ENCODE measurements at regions not wholly inside any gene's neighbourhood (a gene's known extent, or its start where the extent isn't known, plus 50 kb on each side); places are given as distances from the start of the nearest gene placed in this dataset.

DNA sequence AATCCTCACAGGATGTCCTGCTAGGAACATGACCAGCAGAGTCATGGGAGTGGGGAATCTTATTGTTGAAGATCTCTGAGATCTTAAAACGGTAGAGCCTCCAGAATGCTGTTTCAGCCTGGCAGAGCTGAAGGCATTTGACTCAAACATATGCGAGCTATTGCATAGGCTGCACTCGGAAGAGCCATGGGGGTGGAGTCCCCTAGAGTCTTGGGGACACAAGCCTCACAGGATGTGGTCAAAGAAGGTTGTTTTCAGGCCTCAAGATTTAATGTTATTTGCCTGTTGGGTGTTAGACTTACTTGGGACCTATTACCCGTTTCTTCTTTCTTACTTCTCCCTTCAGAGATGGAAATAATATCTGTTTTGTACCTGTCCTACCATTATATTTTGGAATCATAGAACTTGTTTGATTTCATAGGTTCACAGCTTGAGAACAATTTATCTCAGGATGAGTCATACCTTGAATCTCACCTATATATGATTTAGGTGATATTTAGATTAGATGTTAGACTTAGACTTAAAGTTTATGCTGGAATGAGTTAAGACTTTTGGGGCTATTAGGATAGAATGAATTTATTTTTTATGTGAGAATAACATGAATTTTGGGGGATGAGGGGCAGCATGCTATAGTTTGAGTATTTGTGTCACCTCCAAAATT lies 172.2 kb upstream of the ATP2B1 start:
- TF ChIP-seq, protein P1, sequence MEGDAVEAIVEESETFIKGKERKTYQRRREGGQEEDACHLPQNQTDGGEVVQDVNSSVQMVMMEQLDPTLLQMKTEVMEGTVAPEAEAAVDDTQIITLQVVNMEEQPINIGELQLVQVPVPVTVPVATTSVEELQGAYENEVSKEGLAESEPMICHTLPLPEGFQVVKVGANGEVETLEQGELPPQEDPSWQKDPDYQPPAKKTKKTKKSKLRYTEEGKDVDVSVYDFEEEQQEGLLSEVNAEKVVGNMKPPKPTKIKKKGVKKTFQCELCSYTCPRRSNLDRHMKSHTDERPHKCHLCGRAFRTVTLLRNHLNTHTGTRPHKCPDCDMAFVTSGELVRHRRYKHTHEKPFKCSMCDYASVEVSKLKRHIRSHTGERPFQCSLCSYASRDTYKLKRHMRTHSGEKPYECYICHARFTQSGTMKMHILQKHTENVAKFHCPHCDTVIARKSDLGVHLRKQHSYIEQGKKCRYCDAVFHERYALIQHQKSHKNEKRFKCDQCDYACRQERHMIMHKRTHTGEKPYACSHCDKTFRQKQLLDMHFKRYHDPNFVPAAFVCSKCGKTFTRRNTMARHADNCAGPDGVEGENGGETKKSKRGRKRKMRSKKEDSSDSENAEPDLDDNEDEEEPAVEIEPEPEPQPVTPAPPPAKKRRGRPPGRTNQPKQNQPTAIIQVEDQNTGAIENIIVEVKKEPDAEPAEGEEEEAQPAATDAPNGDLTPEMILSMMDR (IDR thresholded peaks at IDR 0.05; ENCODE audit: poor library complexity, severe bottlenecking) = no peak
- no peak for TF ChIP-seq EZH2 (IDR thresholded peaks at IDR 0.05; ENCODE audit: borderline replicate concordance, insufficient read depth, low read length, poor library complexity, severe bottlenecking)
- TF ChIP-seq POLR2AphosphoS5 (IDR thresholded peaks at IDR 0.05) = no peak
- no peak for TF ChIP-seq TAF1 (IDR thresholded peaks at IDR 0.05; ENCODE audit: low read depth)
- TF ChIP-seq EP300 (conservative IDR thresholded peaks at IDR 0.05; ENCODE audit: poor library complexity, severe bottlenecking) = no peak
- TF ChIP-seq, protein P2, sequence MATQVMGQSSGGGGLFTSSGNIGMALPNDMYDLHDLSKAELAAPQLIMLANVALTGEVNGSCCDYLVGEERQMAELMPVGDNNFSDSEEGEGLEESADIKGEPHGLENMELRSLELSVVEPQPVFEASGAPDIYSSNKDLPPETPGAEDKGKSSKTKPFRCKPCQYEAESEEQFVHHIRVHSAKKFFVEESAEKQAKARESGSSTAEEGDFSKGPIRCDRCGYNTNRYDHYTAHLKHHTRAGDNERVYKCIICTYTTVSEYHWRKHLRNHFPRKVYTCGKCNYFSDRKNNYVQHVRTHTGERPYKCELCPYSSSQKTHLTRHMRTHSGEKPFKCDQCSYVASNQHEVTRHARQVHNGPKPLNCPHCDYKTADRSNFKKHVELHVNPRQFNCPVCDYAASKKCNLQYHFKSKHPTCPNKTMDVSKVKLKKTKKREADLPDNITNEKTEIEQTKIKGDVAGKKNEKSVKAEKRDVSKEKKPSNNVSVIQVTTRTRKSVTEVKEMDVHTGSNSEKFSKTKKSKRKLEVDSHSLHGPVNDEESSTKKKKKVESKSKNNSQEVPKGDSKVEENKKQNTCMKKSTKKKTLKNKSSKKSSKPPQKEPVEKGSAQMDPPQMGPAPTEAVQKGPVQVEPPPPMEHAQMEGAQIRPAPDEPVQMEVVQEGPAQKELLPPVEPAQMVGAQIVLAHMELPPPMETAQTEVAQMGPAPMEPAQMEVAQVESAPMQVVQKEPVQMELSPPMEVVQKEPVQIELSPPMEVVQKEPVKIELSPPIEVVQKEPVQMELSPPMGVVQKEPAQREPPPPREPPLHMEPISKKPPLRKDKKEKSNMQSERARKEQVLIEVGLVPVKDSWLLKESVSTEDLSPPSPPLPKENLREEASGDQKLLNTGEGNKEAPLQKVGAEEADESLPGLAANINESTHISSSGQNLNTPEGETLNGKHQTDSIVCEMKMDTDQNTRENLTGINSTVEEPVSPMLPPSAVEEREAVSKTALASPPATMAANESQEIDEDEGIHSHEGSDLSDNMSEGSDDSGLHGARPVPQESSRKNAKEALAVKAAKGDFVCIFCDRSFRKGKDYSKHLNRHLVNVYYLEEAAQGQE (IDR thresholded peaks at IDR 0.05; ENCODE audit: borderline replicate concordance) = no peak
- TF ChIP-seq RAD21 (conservative IDR thresholded peaks at IDR 0.05) = no peak

Data from neural cell (in vitro differentiated cells).